ENCODE measurements at regions not wholly inside any gene's neighbourhood (a gene's known extent, or its start where the extent isn't known, plus 50 kb on each side); places are given as distances from the start of the nearest gene placed in this dataset.

GRCh38 chr20:52724541-52724940, 247.6 kb upstream of the TSHZ2 start:
- ChIA-PET POLR2A (no interaction called here), CTCF (no interaction called here)

More at GRCh38 chr20:52724541-52724940, 247.6 kb upstream of the TSHZ2 start:
- H3K4me1 Mint-ChIP-seq = no peaks in the 10 kb centered on the region
- H3K4me3 ChIP-seq (ENCODE audit: control extremely low read depth in 1 of 5, extremely low read depth in 1 of 5, insufficient read depth in 1 of 5, low read depth in 2 of 5, low read length in 4 of 5) = no peak overlapping the region
- no peak overlapping the region for H3K4me3 Mint-ChIP-seq
- no peaks in the 10 kb centered on the region for H3K27me3 Mint-ChIP-seq
- H3K9ac ChIP-seq (ENCODE audit: low read length) = no peak overlapping the region
- DNase-seq = no peak
- no peak overlapping the region for H3K4me2 ChIP-seq (replicated peaks; ENCODE audit: low read depth, low read length, poor library complexity, severe bottlenecking)
- H3K9me3 Mint-ChIP-seq (ENCODE audit: insufficient read depth) = no peaks in the 10 kb centered on the region
- no peak overlapping the region for H2AFZ ChIP-seq (ENCODE audit: insufficient read depth, low read depth, low read length, poor library complexity, severe bottlenecking)
- no peaks in the 10 kb centered on the region for H3K79me2 ChIP-seq (ENCODE audit: control insufficient read depth, insufficient read depth, low read length)
- H3K9me3 ChIP-seq (ENCODE audit: control extremely low read depth in 1 of 3, control insufficient read depth in 2 of 3, insufficient read depth in 1 of 3, low read length in 2 of 3) = peaks cover 0 to 10% (median 0%) of the 10 kb centered on the region in 3 donors
- H3K36me3 ChIP-seq (replicated peaks in 1 of 2; ENCODE audit: control extremely low read depth in 1 of 2, control insufficient read depth in 1 of 2, extremely low read depth in 1 of 2, insufficient read depth in 2 of 2, low read length in 1 of 2) = no peaks in the 10 kb centered on the region
- H3K27ac Mint-ChIP-seq = no peak overlapping the region
- H4K20me1 ChIP-seq (ENCODE audit: control insufficient read depth, insufficient read depth, low read length, poor library complexity, severe bottlenecking) = no peaks in the 10 kb centered on the region
- intact Hi-C loops (cut with micrococcal nuclease) = no loop called here
- no peak for TF ChIP-seq EZH2 (IDR thresholded peaks at IDR 0.05; ENCODE audit: borderline replicate concordance, insufficient read depth, low read depth, low read length, poor library complexity, severe bottlenecking)
- no peak for TF ChIP-seq CTCF (IDR thresholded peaks at IDR 0.05)
- no peaks in the 10 kb centered on the region for H3K4me1 ChIP-seq (ENCODE audit: control insufficient read depth in 2 of 2, insufficient read depth in 2 of 2, low read length in 2 of 2)
- ATAC-seq (ENCODE audit: low read depth) = no peak
- H3K27me3 ChIP-seq (replicated peaks in 1 of 4; ENCODE audit: control extremely low read depth in 1 of 4, control insufficient read depth in 3 of 4, insufficient read depth in 4 of 4, low read length in 3 of 4) = no peaks in the 10 kb centered on the region
- H3K27ac ChIP-seq (ENCODE audit: low read length in 2 of 2) = no peak overlapping the region
- WGBS (ENCODE audit: insufficient coverage) = 88% methylated on average over 4 of the region's 8 CpGs
